Osteocyte (in vitro differentiated cells): ENCODE measurements at regions not wholly inside any gene's neighbourhood (a gene's known extent, or its start where the extent isn't known, plus 50 kb on each side); places are given as distances from the start of the nearest gene placed in this dataset.

Experiments
- DNase-seq: peaks from one replicate; pipeline ENCODE4 v3.0.0; 2021; ENCODE audit warnings: mixed read lengths; ENCODE audit not compliant: unreplicated experiment; ENCODE audit errors: extremely low spot score
- H3K27ac Mint-ChIP-seq: one replicate; pipeline ENCODE4 v1.8.0; 2021; ENCODE audit warnings: mild to moderate bottlenecking, mixed read lengths; ENCODE audit not compliant: unreplicated experiment
- H3K27me3 Mint-ChIP-seq: one replicate; pipeline ENCODE4 v1.8.0; 2021; ENCODE audit warnings: mixed read lengths; ENCODE audit not compliant: unreplicated experiment
- H3K36me3 Mint-ChIP-seq: one replicate; pipeline ENCODE4 v1.8.0; 2021; ENCODE audit warnings: mixed read lengths; ENCODE audit not compliant: unreplicated experiment
- H3K4me1 Mint-ChIP-seq: one replicate; pipeline ENCODE4 v1.8.0; 2021; ENCODE audit warnings: mixed read lengths; ENCODE audit not compliant: unreplicated experiment
- H3K4me3 Mint-ChIP-seq: one replicate; pipeline ENCODE4 v1.8.0; 2021; ENCODE audit warnings: mild to moderate bottlenecking, moderate library complexity, mixed read lengths; ENCODE audit not compliant: unreplicated experiment
- H3K9me3 Mint-ChIP-seq: one replicate; pipeline ENCODE4 v1.8.0; 2021; ENCODE audit warnings: mixed read lengths; ENCODE audit not compliant: unreplicated experiment
- CTCF ChIP-seq: fragments of 200-600 bp; sonication (generic); IDR thresholded peaks from 2 replicates; pipeline ENCODE4 v1.5.0; 2021; ENCODE audit warnings: antibody characterized with exemption, mild to moderate bottlenecking, moderate library complexity

DNA sequence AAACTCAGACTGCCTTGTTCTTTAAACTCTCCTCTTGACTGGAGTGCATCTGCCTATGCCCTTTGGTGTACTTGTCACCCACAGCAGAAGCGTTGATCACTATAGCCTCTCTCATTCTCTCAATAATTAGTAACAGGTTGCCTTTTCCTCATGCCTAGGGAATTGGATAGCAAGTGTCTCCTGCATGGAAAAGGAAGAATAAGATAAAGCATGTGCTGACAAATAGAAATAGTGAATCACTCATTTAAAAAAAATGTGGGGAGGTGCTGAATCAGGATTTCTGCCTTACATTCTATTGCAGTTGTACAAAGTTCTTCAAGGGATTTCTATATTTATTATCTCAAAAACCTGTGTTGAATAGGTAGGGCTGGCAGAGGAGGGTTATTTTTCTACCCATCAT is 323.0 kb downstream of the TXNL1 start:
- H3K36me3 Mint-ChIP-seq: no peaks in the 10 kb centered on the region
- H3K4me3 Mint-ChIP-seq: no peak overlapping the region
- H3K27ac Mint-ChIP-seq: no peak overlapping the region
- no peaks in the 10 kb centered on the region for H3K9me3 Mint-ChIP-seq
- no peak for DNase-seq
- no peaks in the 10 kb centered on the region for H3K4me1 Mint-ChIP-seq
- H3K27me3 Mint-ChIP-seq: no peaks in the 10 kb centered on the region
- no peak for TF ChIP-seq CTCF

DNA sequence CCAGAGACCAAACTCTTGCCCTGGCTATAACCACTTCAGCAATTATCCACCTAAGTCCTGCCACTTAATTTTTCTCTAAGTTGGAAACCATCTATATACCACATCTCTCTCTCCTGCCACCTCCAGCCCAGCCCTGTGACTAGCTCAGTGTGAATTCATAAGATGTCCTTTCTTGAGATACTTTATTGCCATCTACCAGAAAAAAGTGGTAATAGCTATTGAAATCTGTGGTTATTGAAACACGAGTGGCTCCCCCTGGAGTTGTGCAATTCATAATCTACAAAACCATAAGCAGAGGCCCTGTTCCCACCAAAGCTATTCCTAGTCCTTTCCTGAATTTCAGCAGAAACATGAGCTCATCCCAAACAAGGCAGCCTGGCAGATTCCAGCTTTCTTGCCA is 324.0 kb downstream of the TXNL1 start:
- H3K4me3 Mint-ChIP-seq: no peak overlapping the region
- no peaks in the 10 kb centered on the region for H3K9me3 Mint-ChIP-seq
- peak; percentile 15 for TF ChIP-seq CTCF
- no peaks in the 10 kb centered on the region for H3K4me1 Mint-ChIP-seq
- DNase-seq: no peak
- H3K36me3 Mint-ChIP-seq: no peaks in the 10 kb centered on the region
- H3K27me3 Mint-ChIP-seq: no peaks in the 10 kb centered on the region
- no peak overlapping the region for H3K27ac Mint-ChIP-seq

- no peak for TF ChIP-seq CTCF
- H3K9me3 Mint-ChIP-seq: no peaks in the 10 kb centered on the region
- no peaks in the 10 kb centered on the region for H3K36me3 Mint-ChIP-seq
- no peak overlapping the region for H3K27ac Mint-ChIP-seq
- no peak overlapping the region for H3K4me3 Mint-ChIP-seq
- H3K27me3 Mint-ChIP-seq: no peaks in the 10 kb centered on the region
- H3K4me1 Mint-ChIP-seq: peaks cover 5% of the 10 kb centered on the region
- DNase-seq: no peak
Measured at GRCh38 chr18:56312551-56313335, 325.6 kb downstream of the TXNL1 start.

- H3K36me3 Mint-ChIP-seq: no peaks in the 10 kb centered on the region
- no peaks in the 10 kb centered on the region for H3K27me3 Mint-ChIP-seq
- H3K4me1 Mint-ChIP-seq: peaks cover 7% of the 10 kb centered on the region
- no peaks in the 10 kb centered on the region for H3K9me3 Mint-ChIP-seq
- no peak overlapping the region for H3K27ac Mint-ChIP-seq
- no peak for TF ChIP-seq CTCF
- no peak overlapping the region for H3K4me3 Mint-ChIP-seq
- DNase-seq: no peak
Measured at GRCh38 chr18:56309104-56309503, 329.3 kb downstream of the TXNL1 start.

GRCh38 chr18:56307354-56308170 is 330.8 kb downstream of the TXNL1 start:
- Mint-ChIP-seq H3K9me3 (no peaks in the 10 kb centered on the region), H3K4me3 (no peak overlapping the region), H3K27me3 (no peaks in the 10 kb centered on the region), H3K27ac (no peak overlapping the region), H3K36me3 (no peaks in the 10 kb centered on the region), H3K4me1 (peaks cover 7% of the 10 kb centered on the region)
- no peak for TF ChIP-seq CTCF
- no peak for DNase-seq
